SK-N-SH (cell line): ENCODE measurements at regions not wholly inside any gene's neighbourhood (a gene's known extent, or its start where the extent isn't known, plus 50 kb on each side); places are given as distances from the start of the nearest gene placed in this dataset.

ENCODE experiments used
- CTCF ChIA-PET: fragments of 300-600, 350-600 bp; formaldehyde crosslinking; extraction: SDS; loops from one replicate; lab custom pipeline; 2021; lab: Yijun Ruan, JAX
- POLR2A ChIA-PET: fragments of 350-600 bp; sonication (Branson Sonifier 250); formaldehyde crosslinking; extraction: SDS; loops from one replicate; lab custom pipeline; 2020; ENCODE audit warnings: antibody characterized with exemption, inconsistent platforms; lab: Yijun Ruan, JAX
- DNase-seq: peaks from one replicate; pipeline ENCODE4 v3.0.0; 2012
- H2AFZ ChIP-seq: fragments of 200-600 bp; sonication (generic); 2 replicates; pipeline ENCODE4 v1.8.1; 2016; ENCODE audit warnings: antibody characterized with exemption, mild to moderate bottlenecking, low read depth
- H3F3A ChIP-seq: fragments of 200-600 bp; sonication (generic); replicated peaks from 2 replicates; pipeline ENCODE3; 2016; ENCODE audit warnings: antibody characterized with exemption, mild to moderate bottlenecking; ENCODE audit not compliant: insufficient read depth
- H3K27ac ChIP-seq, 2 experiments: fragments of 200-500 bp in 1 of 2; fragments of 200-600 bp in 1 of 2; sonication (Bioruptor generic) in 1 of 2; sonication (generic), shearing (Covaris generic) in 1 of 2; 2 replicates each; pipeline versions ENCODE4 v1.5.1 to v1.6.1; 2014 to 2016; ENCODE audit warnings: low read depth in 2 of 2, inconsistent platforms in 1 of 2, low read length in 1 of 2, mild to moderate bottlenecking in 1 of 2, mixed read lengths in 1 of 2
- H3K27me3 ChIP-seq: fragments of 200-600 bp; sonication (generic), shearing (Covaris generic); 2 replicates; pipeline ENCODE4 v1.6.1; 2016; ENCODE audit warnings: mixed run types; ENCODE audit not compliant: insufficient read depth
- H3K36me3 ChIP-seq, 2 experiments: fragments of 200-500 bp in 1 of 2; fragments of 200-600 bp in 1 of 2; sonication (Bioruptor generic) in 1 of 2; sonication (generic) in 1 of 2; replicated peaks in 1 of 2; 2 replicates each; pipeline versions ENCODE3 to v1.5.1; 2014 to 2016; ENCODE audit warnings: low read length in 1 of 2, mild to moderate bottlenecking in 1 of 2; ENCODE audit not compliant: insufficient read depth in 2 of 2, control insufficient read depth in 1 of 2
- H3K4me1 ChIP-seq, 2 experiments: fragments of 200-500 bp in 1 of 2; fragments of 200-600 bp in 1 of 2; sonication (Bioruptor generic) in 1 of 2; sonication (generic), shearing (Covaris generic) in 1 of 2; 2 replicates each; pipeline versions ENCODE4 v1.5.1 to v1.6.1; 2014 to 2016; ENCODE audit warnings: low read depth in 1 of 2, low read length in 1 of 2, mixed run types in 1 of 2; ENCODE audit not compliant: insufficient read depth in 2 of 2, control insufficient read depth in 1 of 2
- H3K4me2 ChIP-seq: fragments of 200-600 bp; sonication (generic), shearing (Covaris generic); 2 replicates; pipeline ENCODE4 v1.6.1; 2017; ENCODE audit warnings: mixed run types
- H3K4me3 ChIP-seq, 2 experiments: fragments of 200-500 bp in 1 of 2; fragments of 200-600 bp in 1 of 2; sonication (Bioruptor generic) in 1 of 2; sonication (generic), shearing (Covaris generic) in 1 of 2; 2 replicates each; pipeline versions ENCODE4 v1.5.1 to v1.8.1; 2014 to 2016; ENCODE audit warnings: low read depth in 2 of 2, inconsistent platforms in 1 of 2, low read length in 1 of 2, mild to moderate bottlenecking in 1 of 2, mixed read lengths in 1 of 2, moderate library complexity in 1 of 2
- H3K79me2 ChIP-seq: fragments of 200-600 bp; sonication (generic); 2 replicates; pipeline ENCODE4 v1.8.1; 2017; ENCODE audit warnings: mild to moderate bottlenecking; ENCODE audit not compliant: insufficient read depth
- H3K9ac ChIP-seq: fragments of 200-600 bp; sonication (generic); 2 replicates; pipeline ENCODE4 v1.6.1; 2017; ENCODE audit warnings: mixed run types
- H3K9me2 ChIP-seq: fragments of 200-600 bp; sonication (generic); 2 replicates; pipeline ENCODE4 v1.6.1; 2017; ENCODE audit warnings: mixed run types
- H3K9me3 ChIP-seq: fragments of 200-600 bp; sonication (generic); 2 replicates; pipeline ENCODE4 v1.6.1; 2017; ENCODE audit warnings: mixed run types, mild to moderate bottlenecking, moderate library complexity
- H4K20me1 ChIP-seq: fragments of 200-600 bp; sonication (generic); 2 replicates; pipeline ENCODE4 v1.6.1; 2017; ENCODE audit warnings: mild to moderate bottlenecking, mixed run types; ENCODE audit not compliant: insufficient read depth
- CTCF ChIP-seq: fragments of 200-600 bp; sonication (generic); IDR thresholded peaks from 2 replicates; pipeline ENCODE4 v1.6.1; 2017; ENCODE audit warnings: antibody characterized with exemption, mild to moderate bottlenecking, moderate library complexity
- ELF1 ChIP-seq: IDR thresholded peaks from 2 replicates; pipeline ENCODE4 v1.4.0; 2012
- EZH2phosphoT487 ChIP-seq: fragments of 200-600 bp; sonication (generic); IDR thresholded peaks from 2 replicates; pipeline ENCODE4 v1.6.1; 2017; ENCODE audit warnings: low read depth, mixed run types, mild to moderate bottlenecking, antibody characterized with exemption, moderate library complexity, borderline replicate concordance
- FOXJ3 ChIP-seq: sonication (generic); formaldehyde crosslinking; IDR thresholded peaks from 2 replicates; pipeline ENCODE4 v1.5.1; 2020; ENCODE audit warnings: mild to moderate bottlenecking, missing genetic modification reagents
- FOXM1 ChIP-seq: IDR thresholded peaks from 2 replicates; pipeline ENCODE4 v1.4.0; 2012; ENCODE audit warnings: low read depth, mild to moderate bottlenecking
- GABPA ChIP-seq: IDR thresholded peaks from 2 replicates; pipeline ENCODE4 v1.4.0; 2012; ENCODE audit warnings: low read depth, mild to moderate bottlenecking
- GATA2 ChIP-seq: sonication (generic); formaldehyde crosslinking; IDR thresholded peaks from 2 replicates; pipeline ENCODE4 v1.5.0; 2020; ENCODE audit warnings: mild to moderate bottlenecking, missing genetic modification reagents
- IRF3 ChIP-seq: fragments of 150-350 bp; IDR thresholded peaks from 2 replicates; pipeline ENCODE4 v1.6.1; 2016; ENCODE audit warnings: mild to moderate bottlenecking, low read depth, low read length
- JUND ChIP-seq: IDR thresholded peaks from 2 replicates; pipeline ENCODE4 v1.4.0; 2012
- MAX ChIP-seq: IDR thresholded peaks from 2 replicates; pipeline ENCODE4 v1.4.0; 2012; ENCODE audit warnings: low read depth
- NFIC ChIP-seq: IDR thresholded peaks from 2 replicates; pipeline ENCODE4 v1.4.0; 2012; ENCODE audit warnings: borderline replicate concordance
- RAD21 ChIP-seq: IDR thresholded peaks from 2 replicates; pipeline ENCODE4 v1.6.1; 2012; ENCODE audit warnings: mild to moderate bottlenecking, low read length
- RCOR1 ChIP-seq: fragments of 150-350 bp; IDR thresholded peaks from 2 replicates; pipeline ENCODE4 v1.6.1; 2017; ENCODE audit warnings: antibody characterized with exemption, low read length
- RFX5 ChIP-seq: IDR thresholded peaks from 2 replicates; pipeline ENCODE4 v1.6.1; 2012; ENCODE audit warnings: mild to moderate bottlenecking, improper control_type of control experiment, low read length
- TEAD4 ChIP-seq: IDR thresholded peaks from 2 replicates; pipeline ENCODE4 v1.4.0; 2012; ENCODE audit warnings: mild to moderate bottlenecking, borderline replicate concordance; ENCODE audit not compliant: insufficient read depth
- USF2 ChIP-seq: fragments of 150-350 bp; IDR thresholded peaks from 2 replicates; pipeline ENCODE4 v1.6.1; 2017; ENCODE audit warnings: antibody characterized with exemption, low read length, low read depth, borderline replicate concordance
- WGBS: methylation state at CpG from one replicate; pipeline ENCODE4 v1.1.6; 2017; ENCODE audit warnings: low lambda C conversion rate; 5-methylcytosine and 5-hydroxymethylcytosine counted together

- Histone ChIP-seq H3K9me3 (no peaks in the 10 kb centered on the region), H3K4me1 (0 out of 4 replicates have a peak, but pooled peaks cover 0 to 10% of the 10 kb centered on the region in 2 experiments), H3K9ac (no peak overlapping the region), H3K4me2 (no peak overlapping the region), H3K27ac (peak overlapping the region in 1 of 2 experiments; percentile 49; a peak in 2 of 4 replicates), H3K36me3 (no peaks in the 10 kb centered on the region), H2AFZ (no peak overlapping the region), H4K20me1 (no peaks in the 10 kb centered on the region), H3K79me2 (no peaks in the 10 kb centered on the region), H3K27me3 (no peaks in the 10 kb centered on the region), H3K4me3 (no peak overlapping the region)
- CTCF ChIA-PET: interaction anchor here (9.2 kb wide), 1 partner anchor 71 kb away, joined by 141 read pairs; no protein-coding TSS in a partner anchor
- POLR2A ChIA-PET: no interaction called here
- WGBS: 29% methylated on average over 5 of the region's 5 CpGs
- TF ChIP-seq ELF1: no peak
- no peak for TF ChIP-seq CTCF
- TF ChIP-seq JUND: no peak
- no peak for TF ChIP-seq USF2
- TF ChIP-seq RFX5: no peak
- no peak for TF ChIP-seq EZH2phosphoT487
- no peak for TF ChIP-seq MAX
- TF ChIP-seq, all 33 proteins: peak for 0
- Histone ChIP-seq H3F3A (no peaks in the 10 kb centered on the region), H3K9me2 (no peaks in the 10 kb centered on the region)
- DNase-seq: no peak
These were observed 387.7 kb downstream of the TMEM135 start for GRCh38 chr11:87425391-87425790.

- H3K9ac ChIP-seq: no peak overlapping the region
- no peak overlapping the region for H3K4me2 ChIP-seq
- H2AFZ ChIP-seq: no peak overlapping the region
- 60% methylated on average over 3 of the region's 3 CpGs for WGBS
- no peaks in the 10 kb centered on the region for H4K20me1 ChIP-seq
- TF ChIP-seq TEAD4 (no peak), NFIC (no peak), FOXM1 (no peak), RAD21 (no peak), GATA2 (CRISPR knock-in tag) (no peak), GABPA (no peak), IRF3 (no peak), MAX (no peak), CTCF (no peak), RCOR1 (no peak), FOXJ3 (no peak)
- TF ChIP-seq, all 33 proteins: peak for 0
- H3K4me3 ChIP-seq: no peak overlapping the region
- no peaks in the 10 kb centered on the region for H3K79me2 ChIP-seq
- DNase-seq: no peak
- POLR2A ChIA-PET: no interaction called here
- no peaks in the 10 kb centered on the region for H3F3A ChIP-seq
- H3K9me3 ChIP-seq: no peaks in the 10 kb centered on the region
- 0 out of 4 replicates have a peak, but pooled peaks cover 0 to 10% of the 10 kb centered on the region in 2 experiments for H3K4me1 ChIP-seq
- H3K27ac ChIP-seq: no peak overlapping the region
- H3K9me2 ChIP-seq: no peaks in the 10 kb centered on the region
- H3K36me3 ChIP-seq: no peaks in the 10 kb centered on the region
- no peaks in the 10 kb centered on the region for H3K27me3 ChIP-seq
- CTCF ChIA-PET: interaction anchor here (0.8 to 9.2 kb wide), 5 partner anchors 11 to 484 kb away, joined by 3 to 141 read pairs (median 3); no protein-coding TSS in a partner anchor
These were observed 385.4 kb downstream of the TMEM135 start for GRCh38 chr11:87423161-87423560.
